Esophagus (tissue), 2 donors: ENCODE measurements at regions not wholly inside any gene's neighbourhood (a gene's known extent, or its start where the extent isn't known, plus 50 kb on each side); places are given as distances from the start of the nearest gene placed in this dataset.

Source experiments
- H3K27ac ChIP-seq, 2 donors: one replicate each; pipeline ENCODE4 v1.5.1; 2013; ENCODE audit warnings: low read depth in 2 of 2, mild to moderate bottlenecking in 2 of 2, inconsistent platforms in 1 of 2, low read length in 1 of 2, moderate library complexity in 1 of 2
- H3K27me3 ChIP-seq, 2 donors: one replicate each; pipeline ENCODE4 v1.6.1; 2013; ENCODE audit warnings: low read length in 2 of 2, control low read depth in 1 of 2, mild to moderate bottlenecking in 1 of 2; ENCODE audit not compliant: insufficient read depth in 2 of 2, control insufficient read depth in 1 of 2
- H3K36me3 ChIP-seq, 2 donors: one replicate each; pipeline ENCODE4 v1.6.1; 2013; ENCODE audit warnings: low read length in 1 of 2; ENCODE audit not compliant: control insufficient read depth in 2 of 2, insufficient read depth in 2 of 2
- H3K4me1 ChIP-seq, 2 donors: one replicate each; pipeline ENCODE4 v1.6.1; 2013; ENCODE audit warnings: low read length in 1 of 2; ENCODE audit not compliant: control insufficient read depth in 2 of 2, insufficient read depth in 2 of 2
- H3K4me3 ChIP-seq, 2 donors: one replicate each; pipeline ENCODE4 v1.5.1; 2013; ENCODE audit warnings: low read length in 2 of 2, mild to moderate bottlenecking in 2 of 2, low read depth in 1 of 2, moderate library complexity in 1 of 2
- H3K9me3 ChIP-seq, 2 donors: one replicate each; pipeline ENCODE4 v1.6.1; 2013; ENCODE audit warnings: mild to moderate bottlenecking in 2 of 2, low read depth in 1 of 2, low read length in 1 of 2, moderate library complexity in 1 of 2; ENCODE audit not compliant: control insufficient read depth in 2 of 2, insufficient read depth in 1 of 2
- WGBS, 2 donors: extraction: QIAGEN DNeasy Blood & Tissue Kit; methylation state at CpG; one replicate each; pipeline ENCODE4 v1.1.7; 2013; 5-methylcytosine and 5-hydroxymethylcytosine counted together
- donor health status: healthy with polysubstance abuse.
- donor health status: Bipolar disorder and iron deficiency.

GRCh38 chr7:16027396-16027795 is 340.9 kb upstream of the MEOX2 start:
- Histone ChIP-seq H3K27me3 (no peaks in the 10 kb centered on the region), H3K36me3 (no peaks in the 10 kb centered on the region), H3K4me1 (no peaks in the 10 kb centered on the region), H3K9me3 (no peaks in the 10 kb centered on the region), H3K4me3 (no peak overlapping the region), H3K27ac (no peak overlapping the region)
- 69 to 74% methylated on average over 2 of the region's 2 CpGs for WGBS, 2 donors

GRCh38 chr7:16026253-16027020 is 340.0 kb upstream of the MEOX2 start:
- Histone ChIP-seq H3K4me3 (no peak overlapping the region), H3K4me1 (no peaks in the 10 kb centered on the region), H3K27ac (no peak overlapping the region), H3K9me3 (no peaks in the 10 kb centered on the region), H3K27me3 (no peaks in the 10 kb centered on the region), H3K36me3 (no peaks in the 10 kb centered on the region)
- WGBS, 2 donors: 66 to 70% methylated on average over 10 of the region's 10 CpGs

GRCh38 chr7:16025696-16026095 is 339.2 kb upstream of the MEOX2 start:
- H3K27ac ChIP-seq: no peak overlapping the region
- 17 to 39% methylated on average over 1 of the region's 1 CpG for WGBS, 2 donors
- H3K4me1 ChIP-seq: no peaks in the 10 kb centered on the region
- no peaks in the 10 kb centered on the region for H3K9me3 ChIP-seq
- H3K4me3 ChIP-seq: no peak overlapping the region
- no peaks in the 10 kb centered on the region for H3K27me3 ChIP-seq
- H3K36me3 ChIP-seq: no peaks in the 10 kb centered on the region

- no peaks in the 10 kb centered on the region for H3K36me3 ChIP-seq
- no peak overlapping the region for H3K27ac ChIP-seq
- H3K4me3 ChIP-seq: no peak overlapping the region
- H3K27me3 ChIP-seq: no peaks in the 10 kb centered on the region
- no peaks in the 10 kb centered on the region for H3K4me1 ChIP-seq
- 83 to 86% methylated on average over 3 of the region's 3 CpGs for WGBS, 2 donors
- no peaks in the 10 kb centered on the region for H3K9me3 ChIP-seq
Observed at GRCh38 chr7:16023503-16023902, 337.0 kb upstream of the MEOX2 start.

GRCh38 chr7:16023046-16023445 is 336.6 kb upstream of the MEOX2 start:
- Histone ChIP-seq H3K36me3 (no peaks in the 10 kb centered on the region), H3K9me3 (no peaks in the 10 kb centered on the region), H3K27me3 (no peaks in the 10 kb centered on the region), H3K4me1 (no peaks in the 10 kb centered on the region), H3K4me3 (no peak overlapping the region), H3K27ac (no peak overlapping the region)
- 70 to 71% methylated on average over 2 of the region's 2 CpGs for WGBS, 2 donors

- Histone ChIP-seq H3K36me3 (no peaks in the 10 kb centered on the region), H3K4me1 (no peaks in the 10 kb centered on the region), H3K9me3 (no peaks in the 10 kb centered on the region), H3K4me3 (no peak overlapping the region), H3K27me3 (no peaks in the 10 kb centered on the region), H3K27ac (no peak overlapping the region)
- 59 to 69% methylated on average over 1 of the region's 1 CpG for WGBS, 2 donors
Observed at GRCh38 chr7:16021851-16022250, 335.4 kb upstream of the MEOX2 start.

- Histone ChIP-seq H3K27me3 (no peaks in the 10 kb centered on the region), H3K27ac (no peak overlapping the region), H3K4me3 (no peak overlapping the region), H3K36me3 (no peaks in the 10 kb centered on the region), H3K9me3 (no peaks in the 10 kb centered on the region), H3K4me1 (no peaks in the 10 kb centered on the region)
Observed at GRCh38 chr7:16015981-16016380, 329.5 kb upstream of the MEOX2 start.

- no peaks in the 10 kb centered on the region for H3K36me3 ChIP-seq
- no peaks in the 10 kb centered on the region for H3K9me3 ChIP-seq
- no peaks in the 10 kb centered on the region for H3K4me1 ChIP-seq
- no peak overlapping the region for H3K4me3 ChIP-seq
- 64 to 79% methylated on average over 2 of the region's 2 CpGs for WGBS, 2 donors
- no peak overlapping the region for H3K27ac ChIP-seq
- no peaks in the 10 kb centered on the region for H3K27me3 ChIP-seq
Observed at GRCh38 chr7:16014031-16014430, 327.5 kb upstream of the MEOX2 start.

GRCh38 chr7:16007911-16008310 is 321.4 kb upstream of the MEOX2 start:
- 52 to 69% methylated on average over 2 of the region's 2 CpGs for WGBS, 2 donors
- no peaks in the 10 kb centered on the region for H3K36me3 ChIP-seq
- H3K27ac ChIP-seq: no peak overlapping the region
- H3K4me1 ChIP-seq: no peaks in the 10 kb centered on the region
- H3K9me3 ChIP-seq: no peaks in the 10 kb centered on the region
- H3K27me3 ChIP-seq: no peaks in the 10 kb centered on the region
- H3K4me3 ChIP-seq: no peak overlapping the region

GRCh38 chr7:16004702-16005101 is 318.2 kb upstream of the MEOX2 start:
- 80 to 90% methylated on average over 1 of the region's 1 CpG for WGBS, 2 donors
- no peaks in the 10 kb centered on the region for H3K27me3 ChIP-seq
- H3K4me1 ChIP-seq: no peaks in the 10 kb centered on the region
- H3K36me3 ChIP-seq: no peaks in the 10 kb centered on the region
- H3K4me3 ChIP-seq: no peak overlapping the region
- no peak overlapping the region for H3K27ac ChIP-seq
- no peaks in the 10 kb centered on the region for H3K9me3 ChIP-seq
